Loucy (cell line): ENCODE measurements at regions not wholly inside any gene's neighbourhood (a gene's known extent, or its start where the extent isn't known, plus 50 kb on each side); places are given as distances from the start of the nearest gene placed in this dataset.

ENCODE experiments used
- H2AFZ ChIP-seq: fragments of 200-600 bp; sonication (generic); 2 replicates; pipeline ENCODE4 v1.6.0; 2016; ENCODE audit warnings: antibody characterized with exemption, mild to moderate bottlenecking, low read length, moderate library complexity
- H3F3A ChIP-seq: fragments of 200-600 bp; 2 replicates; pipeline ENCODE4 v1.6.0; 2016; ENCODE audit warnings: antibody characterized with exemption, low read depth, mild to moderate bottlenecking
- H3K27me3 ChIP-seq: fragments of 200-600 bp; sonication (generic); 2 replicates; pipeline ENCODE4 v1.6.1; 2014; ENCODE audit warnings: low read length, mild to moderate bottlenecking; ENCODE audit not compliant: insufficient read depth, poor library complexity, severe bottlenecking
- H3K36me3 ChIP-seq: fragments of 200-600 bp; sonication (generic); 2 replicates; pipeline ENCODE4 v1.6.1; 2016; ENCODE audit warnings: low read length; ENCODE audit not compliant: insufficient read depth
- H3K4me1 ChIP-seq: fragments of 200-600 bp; sonication (generic); 2 replicates; pipeline ENCODE4 v1.5.1; 2014; ENCODE audit warnings: low read length, mild to moderate bottlenecking; ENCODE audit not compliant: insufficient read depth, poor library complexity, severe bottlenecking
- H3K4me2 ChIP-seq: fragments of 200-600 bp; sonication (generic); 2 replicates; pipeline ENCODE4 v1.6.0; 2014; ENCODE audit warnings: antibody characterized with exemption, low read length, low read depth, mild to moderate bottlenecking; ENCODE audit not compliant: poor library complexity, severe bottlenecking
- H3K4me3 ChIP-seq: fragments of 200-600 bp; sonication (generic); 2 replicates; pipeline ENCODE4 v1.5.1; 2014; ENCODE audit warnings: low read length, mild to moderate bottlenecking, mixed read lengths; ENCODE audit not compliant: poor library complexity, severe bottlenecking
- H3K79me2 ChIP-seq: fragments of 200-600 bp; sonication (generic); 2 replicates; pipeline ENCODE4 v1.6.1; 2014; ENCODE audit warnings: low read length; ENCODE audit not compliant: insufficient read depth
- H3K9ac ChIP-seq: fragments of 200-600 bp; sonication (generic); 2 replicates; pipeline ENCODE4 v1.6.0; 2014; ENCODE audit warnings: mild to moderate bottlenecking, low read depth, low read length, moderate library complexity; ENCODE audit not compliant: poor library complexity, severe bottlenecking
- H3K9me2 ChIP-seq: fragments of 200-600 bp; sonication (generic); replicated peaks from 2 replicates; pipeline ENCODE4 v1.6.1; 2016; ENCODE audit warnings: low read depth, low read length, mixed read lengths
- H3K9me3 ChIP-seq: fragments of 200-600 bp; sonication (generic); 2 replicates; pipeline ENCODE4 v1.6.1; 2014; ENCODE audit warnings: mild to moderate bottlenecking, antibody characterized with exemption, low read length, low read depth; ENCODE audit not compliant: insufficient read depth
- H4K20me1 ChIP-seq: fragments of 200-600 bp; sonication (generic); 2 replicates; pipeline ENCODE4 v1.6.0; 2014; ENCODE audit warnings: antibody characterized with exemption, low read length, mild to moderate bottlenecking; ENCODE audit not compliant: insufficient read depth, poor library complexity, severe bottlenecking
- EZH2phosphoT487 ChIP-seq: fragments of 200-600 bp; IDR thresholded peaks from 2 replicates; pipeline ENCODE4 v1.6.1; 2018; ENCODE audit warnings: antibody characterized with exemption, mild to moderate bottlenecking, moderate library complexity, borderline replicate concordance
- TF ChIP-seq, protein P1 (sequence below): fragments of 200-600 bp; sonication (generic); conservative IDR thresholded peaks from 2 replicates; pipeline ENCODE4 v1.5.1; 2014; ENCODE audit warnings: mild to moderate bottlenecking, antibody characterized with exemption, low read length

DNA sequence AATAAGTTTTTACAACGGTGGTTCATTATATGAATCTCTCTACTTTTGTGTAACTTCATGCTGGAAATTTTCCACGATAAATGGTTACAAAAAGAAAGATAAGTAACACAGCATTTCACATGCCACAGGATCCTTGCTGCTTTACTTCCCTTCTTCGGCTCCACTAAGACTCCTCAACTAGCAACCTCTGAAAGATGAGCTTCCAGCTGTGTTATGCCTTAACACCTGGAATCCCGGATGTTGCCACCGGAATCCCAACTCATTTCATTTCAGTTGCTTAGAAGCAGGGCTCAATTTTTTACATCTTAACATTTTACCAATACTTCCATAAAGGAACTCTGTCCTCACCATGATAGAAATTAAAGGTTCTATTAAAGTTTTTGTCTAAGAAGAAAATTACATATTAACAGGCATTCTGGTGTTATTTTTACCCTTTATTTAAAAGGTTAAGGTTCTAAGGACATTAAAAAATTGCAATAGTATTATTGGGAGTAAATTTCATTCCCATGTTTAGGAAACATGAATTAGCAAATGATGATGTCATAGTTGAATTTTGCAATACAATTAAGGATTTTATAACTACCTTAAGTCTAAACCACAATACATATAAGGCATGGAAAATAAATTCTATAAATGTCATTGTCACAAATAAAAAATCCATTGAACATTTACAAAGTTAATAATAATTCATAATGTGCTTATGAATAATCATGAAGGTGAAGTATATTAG, 57.1 kb upstream of the IL6 start:
- no peak overlapping the region for H3K4me2 ChIP-seq
- no peaks in the 10 kb centered on the region for H3K9me3 ChIP-seq
- H2AFZ ChIP-seq, result no peak overlapping the region
- H3K4me1 ChIP-seq, result no peaks in the 10 kb centered on the region
- no peaks in the 10 kb centered on the region for H3K9me2 ChIP-seq
- TF ChIP-seq, protein P1, sequence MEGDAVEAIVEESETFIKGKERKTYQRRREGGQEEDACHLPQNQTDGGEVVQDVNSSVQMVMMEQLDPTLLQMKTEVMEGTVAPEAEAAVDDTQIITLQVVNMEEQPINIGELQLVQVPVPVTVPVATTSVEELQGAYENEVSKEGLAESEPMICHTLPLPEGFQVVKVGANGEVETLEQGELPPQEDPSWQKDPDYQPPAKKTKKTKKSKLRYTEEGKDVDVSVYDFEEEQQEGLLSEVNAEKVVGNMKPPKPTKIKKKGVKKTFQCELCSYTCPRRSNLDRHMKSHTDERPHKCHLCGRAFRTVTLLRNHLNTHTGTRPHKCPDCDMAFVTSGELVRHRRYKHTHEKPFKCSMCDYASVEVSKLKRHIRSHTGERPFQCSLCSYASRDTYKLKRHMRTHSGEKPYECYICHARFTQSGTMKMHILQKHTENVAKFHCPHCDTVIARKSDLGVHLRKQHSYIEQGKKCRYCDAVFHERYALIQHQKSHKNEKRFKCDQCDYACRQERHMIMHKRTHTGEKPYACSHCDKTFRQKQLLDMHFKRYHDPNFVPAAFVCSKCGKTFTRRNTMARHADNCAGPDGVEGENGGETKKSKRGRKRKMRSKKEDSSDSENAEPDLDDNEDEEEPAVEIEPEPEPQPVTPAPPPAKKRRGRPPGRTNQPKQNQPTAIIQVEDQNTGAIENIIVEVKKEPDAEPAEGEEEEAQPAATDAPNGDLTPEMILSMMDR, result no peak
- TF ChIP-seq EZH2phosphoT487, result no peak
- no peak overlapping the region for H3K4me3 ChIP-seq
- no peaks in the 10 kb centered on the region for H3F3A ChIP-seq
- no peaks in the 10 kb centered on the region for H3K79me2 ChIP-seq
- no peaks in the 10 kb centered on the region for H3K36me3 ChIP-seq
- no peaks in the 10 kb centered on the region for H3K27me3 ChIP-seq
- H4K20me1 ChIP-seq, result no peaks in the 10 kb centered on the region
- H3K9ac ChIP-seq, result no peak overlapping the region

DNA sequence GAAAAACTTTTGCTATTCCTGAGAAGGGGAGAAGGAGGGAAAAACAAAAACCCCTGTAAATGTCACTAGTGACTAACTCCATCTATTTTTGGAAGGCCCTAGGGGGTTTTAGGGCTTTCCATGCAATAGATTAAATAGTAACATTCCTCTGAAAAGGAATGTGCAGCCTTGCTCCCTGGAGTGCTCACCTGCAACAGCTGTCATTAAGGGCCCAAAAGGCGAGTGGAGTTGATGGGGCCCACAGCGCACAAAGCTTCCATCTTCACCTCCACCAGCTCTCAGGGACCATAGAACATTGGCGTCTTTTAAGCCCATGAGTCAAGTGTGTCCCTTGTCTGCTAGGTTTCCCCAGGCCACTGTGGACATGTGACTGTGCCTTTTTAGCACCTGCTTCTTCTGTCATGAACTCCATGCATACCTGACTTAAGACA, 58.0 kb upstream of the IL6 start:
- no peak for TF ChIP-seq EZH2phosphoT487
- TF ChIP-seq, protein P1, result no peak
- Histone ChIP-seq H3K9me2 (no peaks in the 10 kb centered on the region), H2AFZ (no peak overlapping the region), H4K20me1 (no peaks in the 10 kb centered on the region), H3F3A (no peaks in the 10 kb centered on the region), H3K9ac (no peak overlapping the region), H3K9me3 (no peaks in the 10 kb centered on the region), H3K4me2 (no peak overlapping the region), H3K79me2 (no peaks in the 10 kb centered on the region), H3K36me3 (no peaks in the 10 kb centered on the region), H3K4me3 (no peak overlapping the region), H3K4me1 (no peaks in the 10 kb centered on the region), H3K27me3 (no peaks in the 10 kb centered on the region)

DNA sequence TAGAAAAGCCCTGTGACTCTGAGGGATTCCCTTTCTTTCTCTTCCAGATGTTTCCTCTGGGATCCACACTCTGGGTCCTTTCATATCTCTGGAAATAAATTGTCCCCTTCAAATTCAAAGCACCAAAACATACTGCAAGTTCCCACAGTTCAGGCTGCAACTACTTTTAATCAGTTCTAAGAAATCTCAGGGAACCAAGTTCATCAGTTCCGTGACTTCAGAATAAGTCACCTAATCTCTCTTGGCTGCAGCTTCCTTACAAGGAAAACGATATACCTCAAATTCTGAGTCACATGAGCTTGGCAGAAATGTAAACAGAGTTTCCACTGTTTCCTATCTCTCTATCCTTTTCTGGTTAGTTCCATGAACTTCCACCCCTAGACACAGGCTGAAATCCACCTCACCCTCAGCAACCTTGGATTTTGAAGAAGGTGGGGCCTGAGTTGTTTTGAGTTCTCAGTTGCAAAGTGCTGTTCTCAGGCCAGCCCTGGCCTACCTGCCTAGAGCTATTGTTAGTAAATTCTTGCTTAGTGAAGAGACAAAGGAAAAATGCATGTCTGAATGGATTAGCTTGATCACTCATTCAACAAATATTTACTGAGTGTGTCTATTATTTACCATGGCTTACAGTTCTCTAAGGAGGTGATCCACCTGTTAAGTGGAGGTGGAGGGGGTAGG, 59.3 kb upstream of the IL6 start:
- Histone ChIP-seq H3K27me3 (no peaks in the 10 kb centered on the region), H3K79me2 (no peaks in the 10 kb centered on the region), H3K4me2 (no peak overlapping the region), H3K4me1 (no peaks in the 10 kb centered on the region), H3K9ac (no peak overlapping the region), H3K9me2 (no peaks in the 10 kb centered on the region), H3K9me3 (no peaks in the 10 kb centered on the region), H2AFZ (no peak overlapping the region), H3K36me3 (no peaks in the 10 kb centered on the region), H4K20me1 (no peaks in the 10 kb centered on the region), H3K4me3 (no peak overlapping the region), H3F3A (no peaks in the 10 kb centered on the region)
- TF ChIP-seq EZH2phosphoT487, result no peak
- TF ChIP-seq, protein P1, result no peak
